ENCODE measurements at regions not wholly inside any gene's neighbourhood (a gene's known extent, or its start where the extent isn't known, plus 50 kb on each side); places are given as distances from the start of the nearest gene placed in this dataset.

GRCh38 chr7:69367780-69368179 is 230.5 kb upstream of the AUTS2 start:
- TF ChIP-seq CTCF (IDR thresholded peaks at IDR 0.05) (no peak), POLR2A (IDR thresholded peaks at IDR 0.05) (no peak)
